ENCODE measurements at regions not wholly inside any gene's neighbourhood (a gene's known extent, or its start where the extent isn't known, plus 50 kb on each side); places are given as distances from the start of the nearest gene placed in this dataset.
"Not testable (repeated sequence)": the region's sequence is repeated elsewhere in the genome, so short reads cannot be mapped to it uniquely, and the experiment has no call there.

DNA sequence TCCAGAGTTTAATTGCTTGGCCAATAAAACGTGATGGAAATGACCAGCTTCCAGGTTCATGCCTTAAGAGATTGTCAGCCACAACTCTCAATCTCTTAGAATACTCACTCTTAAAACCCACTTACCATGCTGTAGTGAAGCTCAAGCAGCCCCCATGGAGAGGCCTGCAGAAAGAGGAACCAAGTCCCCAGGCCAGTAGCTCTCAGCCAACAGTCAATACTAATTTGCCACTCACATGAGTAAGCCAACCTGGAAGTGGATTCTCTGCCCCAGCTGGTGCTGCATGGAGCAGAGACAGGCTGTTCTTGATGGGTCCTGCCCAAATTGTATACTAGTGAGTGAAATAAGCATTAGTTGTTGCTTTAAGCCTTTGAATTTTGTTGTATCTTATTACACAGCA lies 155.9 kb downstream of the OXSM start:
- no peak for DNase-seq (ENCODE audit: low read depth, low spot score)

DNA sequence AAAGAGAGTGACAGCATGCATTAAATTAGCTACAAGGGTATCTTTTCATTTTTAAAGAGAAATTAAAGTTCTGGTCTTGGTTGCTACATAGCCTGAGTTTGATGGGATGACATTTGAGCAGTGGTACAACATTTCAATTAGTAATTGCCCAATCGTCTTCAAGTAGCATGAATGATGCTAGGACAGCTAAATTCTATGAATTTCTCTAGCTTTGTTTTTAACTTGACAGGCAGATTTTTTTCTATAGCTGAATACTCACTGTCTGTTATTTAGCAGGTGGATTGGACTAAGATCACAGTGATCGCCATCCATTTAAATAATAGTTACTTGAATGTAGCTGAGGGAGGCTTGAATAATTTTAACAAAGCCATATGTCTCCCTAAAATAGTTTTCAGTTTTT lies 162.2 kb downstream of the OXSM start:
- no peak for DNase-seq (ENCODE audit: low read depth, low spot score)

DNA sequence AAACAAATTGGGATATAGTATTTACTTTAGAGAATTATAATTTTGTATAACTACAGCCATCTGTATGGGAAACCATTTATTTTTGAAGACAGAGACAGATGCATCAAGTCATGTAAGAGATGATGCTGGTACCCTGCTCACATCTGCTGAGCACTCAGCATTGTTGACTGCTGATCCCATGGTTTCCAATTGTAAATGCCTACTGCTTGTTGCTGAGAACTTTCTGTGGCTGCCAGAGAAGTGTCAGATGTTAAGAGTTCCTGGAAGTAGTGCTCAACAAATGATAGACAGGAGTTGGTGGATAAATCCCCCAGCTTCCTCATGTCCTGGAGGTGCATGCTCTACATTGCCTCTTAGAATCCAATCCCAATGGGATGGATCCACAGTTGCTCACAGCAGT lies 167.1 kb downstream of the OXSM start:
- DNase-seq (ENCODE audit: low read depth, low spot score) = no peak

DNA sequence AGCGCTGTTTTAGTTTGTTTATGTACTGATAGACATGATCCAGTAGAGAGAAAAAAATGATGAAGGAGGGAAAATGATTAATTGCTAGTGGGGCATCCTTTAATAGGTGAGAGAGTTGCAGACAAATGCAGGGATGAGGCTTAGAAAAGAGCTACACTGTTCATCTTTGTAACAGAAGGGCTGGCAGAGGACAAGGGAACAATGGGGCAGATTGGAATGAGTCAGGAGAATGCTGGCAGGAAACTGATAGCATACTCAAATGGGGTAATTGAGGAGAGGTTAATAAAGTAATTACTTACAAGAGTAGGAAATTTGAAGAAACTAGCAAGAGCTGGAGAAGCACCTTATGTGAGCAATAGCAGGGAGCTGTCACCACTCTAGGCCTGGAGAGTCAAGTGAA lies 170.9 kb downstream of the OXSM start:
- DNase-seq (ENCODE audit: low read depth, low spot score) = no peak

DNA sequence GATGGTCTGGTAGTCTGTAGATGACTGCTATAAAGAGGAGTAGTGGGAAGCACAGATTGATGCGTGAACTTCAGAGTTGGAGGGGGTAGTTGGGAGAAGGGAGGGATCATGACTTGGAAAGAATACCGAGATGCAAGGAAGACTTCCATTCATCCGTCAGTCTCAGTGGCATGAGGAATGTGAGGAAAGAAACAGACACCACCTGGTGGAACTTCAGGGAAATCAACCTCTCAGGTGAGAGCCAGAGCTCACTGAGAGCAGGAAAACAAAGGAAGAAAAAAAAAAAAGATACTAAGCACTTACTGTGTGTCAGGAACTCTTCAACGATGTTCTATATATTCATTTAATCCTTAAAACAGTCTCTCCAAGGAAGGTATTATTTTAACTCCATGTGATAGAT lies 172.4 kb downstream of the OXSM start:
- DNase-seq (ENCODE audit: low read depth, low spot score) = peak; percentile 1

DNA sequence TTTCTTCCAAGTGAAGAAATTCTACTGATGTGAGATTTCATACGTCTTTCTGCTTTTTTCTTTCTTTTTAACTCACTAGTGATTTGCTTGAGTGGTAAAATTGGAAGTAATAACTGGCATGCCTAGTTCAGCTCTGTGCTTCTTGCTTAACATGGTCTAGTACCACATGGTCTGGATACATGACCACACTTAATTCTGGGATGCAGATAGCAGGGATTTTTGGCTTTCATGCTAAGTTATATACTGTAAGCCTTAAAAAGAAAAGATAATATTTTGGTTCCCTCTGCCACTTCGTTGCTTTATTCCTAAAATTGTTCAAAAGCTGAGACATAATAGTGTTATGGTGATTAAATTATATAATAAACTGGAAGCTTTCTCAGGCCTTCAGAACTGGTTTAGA lies 174.3 kb downstream of the OXSM start:
- DNase-seq (ENCODE audit: low read depth, low spot score) = no peak

DNA sequence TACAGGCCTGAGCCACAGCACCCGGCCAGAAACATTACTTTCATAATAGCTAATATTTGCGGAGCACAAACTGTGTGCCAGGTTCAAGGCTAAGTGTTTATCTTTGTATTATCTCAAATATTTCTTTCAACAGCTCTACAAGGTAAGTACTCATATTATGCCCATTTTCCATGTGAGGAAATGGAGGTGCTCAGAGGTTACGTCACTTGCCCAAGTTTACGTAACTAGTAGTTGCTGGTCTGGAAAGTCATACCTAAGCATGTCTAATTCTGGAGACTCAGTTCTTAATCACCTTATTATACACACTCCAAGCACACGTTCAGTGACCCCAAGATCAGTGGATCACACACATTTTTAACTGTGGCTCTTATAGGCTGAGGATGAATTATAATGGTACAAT lies 177.5 kb downstream of the OXSM start:
- DNase-seq (ENCODE audit: low read depth, low spot score) = no peak

DNA sequence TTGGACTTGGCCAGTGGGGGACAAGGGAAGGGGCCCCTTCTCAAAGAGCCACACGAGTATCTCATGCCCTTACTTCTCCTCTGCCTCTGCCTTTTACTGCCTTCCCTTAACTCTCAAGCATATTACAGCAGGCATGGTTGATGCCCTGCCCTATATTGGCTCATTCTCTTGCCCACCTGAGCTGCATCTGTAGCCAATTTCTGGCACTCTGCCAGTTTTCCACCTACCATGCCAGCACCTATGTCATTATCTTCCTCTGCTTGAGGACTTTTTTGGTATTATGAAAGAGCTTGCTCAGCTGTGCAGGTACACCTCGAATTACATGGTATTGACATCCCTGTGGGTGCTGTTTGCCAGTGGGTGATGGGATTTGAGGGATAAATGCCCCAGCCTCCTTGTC lies 181.8 kb downstream of the OXSM start:
- DNase-seq (ENCODE audit: low read depth, low spot score) = no peak

DNA sequence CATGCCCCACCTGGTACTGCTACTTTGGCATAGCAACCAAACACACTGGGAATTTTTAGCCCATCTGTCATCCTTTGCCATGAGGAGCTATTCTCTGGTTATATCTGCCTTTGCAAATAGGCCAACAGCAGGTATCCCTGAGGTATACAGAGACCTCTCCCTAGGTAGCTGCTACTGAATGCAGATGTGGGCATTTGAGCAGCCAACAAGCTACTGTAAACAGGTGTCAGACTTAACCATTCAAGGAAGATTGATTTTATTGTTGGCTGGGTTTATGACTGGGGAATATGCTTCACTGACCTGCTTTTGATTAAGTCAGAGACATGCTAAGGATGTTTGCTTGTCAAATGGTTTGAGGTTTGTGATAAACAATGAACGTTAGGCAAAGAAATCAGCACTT lies 183.2 kb downstream of the OXSM start:
- DNase-seq (ENCODE audit: low read depth, low spot score) = no peak

DNA sequence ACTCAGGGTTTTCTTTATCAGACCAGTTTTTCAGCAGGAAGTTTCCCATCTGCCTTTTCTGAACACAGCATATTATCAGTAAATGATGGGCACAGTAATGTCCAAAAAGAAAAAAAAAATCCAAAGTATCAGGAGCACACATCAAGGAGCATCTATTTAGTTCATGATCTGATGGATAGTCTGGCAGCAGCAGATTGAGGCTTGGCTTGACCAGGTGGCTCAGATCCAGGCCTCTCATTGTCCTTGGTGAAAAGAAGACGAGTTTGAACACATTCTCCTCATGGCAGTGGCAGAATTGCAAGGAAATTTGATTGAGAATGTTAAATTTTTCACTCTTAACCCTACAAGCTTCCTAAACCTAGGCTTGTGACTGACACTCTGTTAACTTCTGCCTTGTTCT lies 192.9 kb downstream of the OXSM start:
- DNase-seq (ENCODE audit: low read depth, low spot score) = no peak

DNA sequence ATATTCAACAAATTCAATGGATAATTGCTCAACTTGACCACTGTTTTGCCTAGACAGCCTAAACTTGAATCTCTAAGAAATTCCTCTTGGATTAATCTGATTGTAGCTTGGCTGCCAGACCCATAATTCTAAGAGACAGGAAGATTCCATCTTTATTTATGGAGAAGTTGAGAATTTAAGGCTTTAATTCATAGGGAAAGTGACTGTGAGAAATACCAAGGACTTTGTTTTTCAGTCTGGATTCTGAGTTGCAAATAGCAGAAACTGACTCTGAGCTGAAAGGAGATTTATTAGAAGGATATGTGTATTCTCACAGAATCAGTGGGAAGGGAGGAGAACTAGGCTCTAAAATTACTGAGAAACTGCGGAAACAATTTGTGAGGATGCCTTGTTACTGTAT lies 195.7 kb downstream of the OXSM start:
- no peak for DNase-seq (ENCODE audit: low read depth, low spot score)

DNA sequence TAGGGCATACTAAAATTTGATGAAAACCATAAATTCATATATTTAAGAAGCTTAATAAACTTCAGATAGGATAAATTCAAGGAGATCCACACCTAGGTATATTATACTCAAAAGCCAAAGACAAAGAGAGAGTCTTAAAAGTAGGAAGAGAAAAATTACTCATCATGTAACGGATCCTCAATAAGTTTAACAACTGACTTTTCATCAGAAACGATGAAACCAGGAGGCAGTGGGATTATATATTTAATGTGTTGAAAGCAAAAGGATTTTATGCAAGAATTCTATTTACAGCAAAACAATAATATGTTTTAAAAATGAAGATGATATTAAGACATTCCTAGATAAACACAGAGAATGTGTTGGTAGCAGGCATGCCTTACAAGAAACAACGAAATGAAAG lies 202.7 kb downstream of the OXSM start:
- DNase-seq (ENCODE audit: low read depth, low spot score) = no peak

DNA sequence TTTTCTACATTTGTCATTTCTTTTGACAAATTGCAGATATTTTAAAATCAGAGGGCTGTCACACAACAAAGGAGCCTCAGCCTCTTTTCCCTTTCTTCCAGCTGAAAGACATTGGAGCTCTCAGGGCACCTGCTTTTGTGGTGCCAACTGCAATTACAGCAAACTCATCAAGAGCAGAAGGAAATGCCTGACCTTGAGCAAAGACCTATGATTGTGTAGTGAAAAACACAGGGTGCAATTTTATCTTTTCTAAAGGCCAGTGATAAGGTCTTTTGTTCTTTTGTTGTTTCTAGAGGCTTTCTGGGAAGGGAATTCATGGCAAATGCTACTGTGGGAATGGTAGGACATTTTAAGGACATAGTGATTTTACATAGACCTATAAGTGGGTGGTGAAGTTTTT lies 214.3 kb downstream of the OXSM start:
- no peak for DNase-seq (ENCODE audit: low read depth, low spot score)

DNA sequence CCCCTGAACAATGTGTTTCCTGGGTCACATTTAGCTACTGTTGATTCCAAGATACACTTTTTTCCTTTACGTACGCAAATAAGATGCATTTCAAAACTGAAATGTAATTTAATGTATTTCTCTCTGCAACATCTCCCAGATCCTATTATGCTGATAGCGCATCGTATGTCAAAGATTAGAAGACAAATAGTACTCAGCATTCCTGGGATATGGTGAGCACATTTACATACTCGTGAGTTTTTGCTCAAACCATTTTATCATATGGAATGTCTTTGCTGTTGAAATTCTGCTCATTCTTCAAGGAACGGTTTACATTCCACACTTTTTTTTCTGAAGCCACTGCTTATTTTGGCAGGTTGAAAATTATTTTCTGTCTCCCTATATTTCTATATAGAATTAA lies 221.4 kb downstream of the OXSM start:
- DNase-seq (ENCODE audit: low read depth, low spot score) = no peak

DNA sequence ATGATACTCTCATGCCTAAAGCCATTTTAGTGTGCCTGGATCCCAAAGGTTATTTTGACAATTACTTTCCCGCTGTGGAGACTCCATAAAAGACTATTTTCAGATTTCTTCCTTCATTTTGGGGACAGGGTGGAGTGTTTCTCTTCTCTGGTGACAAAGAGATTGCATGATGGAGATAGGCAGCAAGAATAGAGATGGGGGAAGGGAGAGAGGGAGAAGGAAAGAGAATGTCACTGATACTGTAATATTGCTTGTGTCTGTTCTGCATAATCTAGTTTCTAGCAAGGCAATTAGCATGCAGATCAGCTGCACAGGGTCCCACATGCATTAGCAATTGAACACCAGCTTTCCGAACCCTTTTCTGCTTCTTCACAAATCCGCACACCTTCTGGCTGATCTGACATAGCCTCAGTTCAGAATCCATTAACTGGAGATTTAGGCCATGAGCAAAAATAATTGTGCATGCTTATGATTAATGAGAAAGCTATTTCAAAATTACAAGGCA lies 222.4 kb downstream of the OXSM start:
- no peak for DNase-seq (ENCODE audit: low read depth, low spot score)

DNA sequence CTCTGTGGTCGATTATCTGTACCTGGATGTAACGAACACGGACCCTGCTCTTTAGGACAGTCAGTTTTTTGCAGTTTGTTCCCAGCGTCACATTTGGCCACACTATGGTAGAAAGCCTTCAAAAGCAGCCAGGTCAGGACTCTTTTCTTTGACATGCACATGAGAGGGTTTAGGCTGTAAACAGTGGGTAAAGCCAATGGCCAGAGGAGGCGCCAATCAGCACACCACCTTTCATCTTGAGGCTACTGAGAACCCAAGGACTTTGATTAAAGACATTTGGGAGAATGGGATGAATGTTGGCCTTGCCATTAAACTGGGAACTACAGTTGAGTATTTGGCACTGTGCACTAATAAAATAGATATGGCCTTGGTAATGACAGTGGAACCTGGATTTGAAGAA lies 225.9 kb downstream of the OXSM start:
- no peak for DNase-seq (ENCODE audit: low read depth, low spot score)

DNA sequence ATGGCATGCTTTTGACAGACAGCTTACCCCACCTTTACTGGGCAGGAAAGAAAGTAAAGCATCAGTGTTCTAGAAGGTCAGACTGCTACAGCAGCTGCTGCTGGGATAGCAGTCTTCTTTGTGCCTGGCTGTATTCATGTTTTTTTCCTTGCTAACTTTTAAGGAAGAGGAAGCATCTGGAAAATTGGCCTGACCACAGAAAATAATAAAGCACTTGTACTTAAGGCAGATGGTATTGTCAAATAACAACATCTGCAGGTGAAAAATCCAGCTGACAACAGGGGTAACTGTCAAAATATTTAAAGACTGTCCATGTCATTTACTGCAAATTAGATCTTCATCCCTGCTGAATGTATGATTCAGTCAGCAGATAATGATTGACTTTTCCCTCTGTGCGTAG lies 229.0 kb downstream of the OXSM start:
- no peak for DNase-seq (ENCODE audit: low read depth, low spot score)

DNA sequence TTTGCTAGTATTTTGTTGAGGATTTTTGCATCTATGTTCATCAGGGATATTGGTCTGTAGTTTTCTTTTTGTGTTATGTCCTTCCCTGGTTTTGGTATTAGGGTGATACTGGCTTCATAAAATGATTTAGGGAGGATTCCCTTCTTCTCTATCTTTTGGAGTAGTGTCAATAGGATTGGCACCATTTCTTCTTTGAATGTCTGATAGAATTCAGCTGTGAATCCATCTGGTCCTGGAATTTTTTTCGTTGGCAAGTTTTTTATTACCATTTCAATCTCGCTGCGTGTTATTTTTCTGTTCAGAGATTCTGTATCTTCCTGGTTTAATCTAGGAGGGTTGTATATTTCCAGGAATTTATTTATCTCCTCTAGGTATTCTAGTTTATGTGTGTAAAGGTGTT lies 234.3 kb downstream of the OXSM start:
- DNase-seq (ENCODE audit: low read depth, low spot score) = not testable (repeated sequence)

DNA sequence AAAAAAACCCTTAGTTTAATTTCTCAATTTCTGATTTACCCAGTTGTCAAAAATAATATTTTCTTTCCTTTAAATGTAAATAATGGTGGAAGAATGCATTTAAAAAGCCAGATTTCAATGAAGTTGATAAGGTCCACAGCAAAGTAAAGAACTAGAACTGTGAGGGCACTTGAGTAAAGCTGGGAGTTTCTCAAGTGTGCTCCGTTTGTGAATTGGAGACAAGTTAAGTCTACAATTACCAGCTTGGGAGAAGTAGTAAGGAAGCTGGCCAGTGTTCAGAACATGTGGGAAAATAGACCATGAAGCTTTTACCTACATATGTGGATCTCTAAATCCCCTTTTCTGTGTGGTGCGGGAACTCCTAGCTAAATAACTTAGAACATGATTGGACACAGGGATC lies 239.4 kb downstream of the OXSM start:
- no peak for DNase-seq (ENCODE audit: low read depth, low spot score)

DNA sequence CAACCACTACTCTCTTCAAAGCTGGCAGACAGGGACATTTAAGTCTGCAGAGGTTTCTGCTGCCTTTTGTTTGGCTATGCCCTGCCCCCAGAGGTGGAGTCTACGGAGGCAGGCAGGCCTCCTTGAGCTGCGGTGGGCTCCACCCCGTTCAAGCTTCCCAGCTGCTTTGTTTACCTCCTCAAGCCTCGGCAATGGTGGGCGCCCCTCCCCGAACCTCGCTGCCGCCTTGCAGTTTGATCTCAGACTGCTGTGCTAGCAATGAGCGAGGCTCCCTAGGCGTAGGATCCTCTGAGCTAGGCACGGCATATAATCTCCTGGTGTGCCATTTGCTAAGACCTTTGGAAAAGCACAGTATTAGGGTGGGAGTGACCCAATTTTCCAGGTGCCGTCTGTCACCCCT lies 252.2 kb downstream of the OXSM start:
- not testable (repeated sequence) for DNase-seq (ENCODE audit: low read depth, low spot score)

DNA sequence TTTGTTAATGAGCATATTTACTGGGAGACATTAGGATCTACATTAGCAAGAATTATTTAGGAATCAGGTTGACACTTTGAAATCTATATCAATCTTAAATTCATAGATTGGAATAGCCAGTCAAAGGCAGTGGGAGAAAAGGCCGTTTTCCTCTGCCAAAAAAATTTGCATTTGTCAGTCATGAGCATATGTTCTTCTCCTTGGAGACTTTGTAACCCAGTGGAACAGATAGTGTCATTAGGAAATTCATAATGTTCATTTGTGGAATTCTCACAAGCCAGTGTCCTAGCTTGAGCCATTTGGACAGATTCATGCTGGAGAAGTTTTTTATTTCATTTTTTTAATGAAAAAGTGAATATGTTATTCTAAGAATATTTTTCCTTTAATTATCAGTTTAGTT lies 260.1 kb downstream of the OXSM start:
- DNase-seq (ENCODE audit: low read depth, low spot score) = no peak

DNA sequence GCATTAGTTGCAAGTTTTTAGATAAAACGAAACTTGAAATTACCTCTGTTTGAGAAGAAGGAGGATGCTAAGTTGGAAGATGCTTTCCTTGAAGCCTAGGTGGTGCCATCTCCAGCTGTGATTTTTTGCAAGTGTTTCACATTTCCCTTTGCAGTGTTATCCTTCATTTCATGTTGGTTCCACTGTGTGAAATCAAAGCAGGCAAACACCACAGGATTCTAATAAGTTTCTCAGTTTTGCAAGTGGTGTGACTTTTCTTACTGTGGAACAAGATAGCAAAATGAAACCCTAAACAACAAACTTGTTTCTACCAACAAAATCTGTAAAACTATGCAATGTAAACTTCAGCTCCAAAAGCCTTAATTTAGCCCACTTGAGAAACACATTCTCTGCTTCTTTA lies 260.9 kb downstream of the OXSM start:
- DNase-seq (ENCODE audit: low read depth, low spot score) = no peak

DNA sequence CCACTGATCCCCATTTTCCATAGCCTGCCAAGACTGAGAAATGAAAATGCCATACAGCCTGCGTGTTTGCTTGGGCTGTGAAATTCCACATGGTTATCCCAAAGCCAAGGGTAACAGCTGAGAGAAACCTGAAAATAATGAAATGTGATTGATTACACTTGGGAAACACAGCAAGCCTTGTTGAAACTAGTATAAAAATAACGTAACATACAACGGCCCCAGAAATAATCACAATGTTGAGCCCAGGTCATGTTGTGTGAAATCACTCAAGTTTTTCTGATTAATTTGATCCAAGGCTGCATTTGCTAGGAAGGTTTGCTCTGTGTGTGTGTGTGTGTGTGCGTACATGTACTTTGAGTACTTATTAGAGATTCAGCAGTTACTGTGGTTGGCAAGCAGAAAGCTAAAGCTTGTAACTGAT lies 269.0 kb downstream of the OXSM start:
- peak; percentile 52 for DNase-seq (ENCODE audit: low read depth, low spot score)

DNA sequence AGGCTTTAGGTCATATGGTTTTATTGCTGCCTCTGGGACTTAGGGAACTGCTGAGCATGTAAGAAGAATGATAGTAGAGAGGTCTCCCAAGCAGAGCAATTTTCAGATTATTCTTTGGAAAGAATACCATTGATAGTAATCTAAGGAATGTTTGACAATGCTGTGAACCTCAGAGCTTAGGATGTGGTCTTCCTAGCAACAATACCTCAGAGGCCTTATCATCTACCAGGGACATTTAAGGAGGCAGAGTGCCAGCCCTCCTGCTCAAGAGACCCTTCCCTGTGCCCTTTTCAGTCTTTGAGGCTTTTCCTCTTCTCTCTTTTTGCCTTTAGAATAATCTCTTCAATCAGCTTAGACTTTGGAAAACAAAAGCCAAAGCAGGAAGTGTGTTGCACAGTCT lies 272.1 kb downstream of the OXSM start:
- DNase-seq (ENCODE audit: low read depth, low spot score) = no peak

DNA sequence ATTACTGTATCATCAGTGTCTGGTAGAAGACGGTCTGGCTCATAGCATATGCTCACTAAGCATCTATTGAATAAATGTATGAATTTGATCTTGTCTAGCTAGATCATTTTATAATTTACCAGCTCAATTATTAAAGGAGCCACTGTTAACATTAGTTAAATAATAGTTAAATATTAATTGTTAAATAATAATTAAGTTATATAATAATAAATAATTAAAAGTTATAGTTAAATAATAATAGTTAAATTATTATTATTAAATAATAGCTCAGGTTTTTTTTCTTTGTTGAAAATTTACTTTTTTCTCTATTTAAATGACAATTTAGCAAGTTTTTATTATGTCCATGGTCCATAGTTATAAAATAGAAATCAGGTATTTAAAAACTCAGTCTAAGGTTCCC lies 274.4 kb downstream of the OXSM start:
- DNase-seq (ENCODE audit: low read depth, low spot score) = no peak
